PC-9 (cell line): ENCODE measurements at regions not wholly inside any gene's neighbourhood (a gene's known extent, or its start where the extent isn't known, plus 50 kb on each side); places are given as distances from the start of the nearest gene placed in this dataset.
A peak's percentile ranks its signal among the peaks of the same experiment; 100 is the strongest.

ENCODE experiments used
- BruUV-seq: library from RNA; stranded (reverse); fragments of 400-500 nt; replicated peaks from 2 replicates; lab custom pipeline; 2021; lab: Mats Ljungman, UMichigan
- CTCF ChIA-PET: fragments of 300-600 bp; sonication (Branson Sonifier 250); formaldehyde crosslinking; loops from one replicate; lab custom pipeline; 2022; ENCODE audit warnings: antibody characterized with exemption; lab: Charles Lee
- POLR2A ChIA-PET: fragments of 300-600 bp; sonication (Branson Sonifier 250); formaldehyde crosslinking; loops from one replicate; lab custom pipeline; 2022; ENCODE audit warnings: antibody characterized with exemption; ENCODE audit not compliant: unreplicated experiment; lab: Charles Lee
- DNase-seq, 2 experiments: peaks; one replicate each; pipeline versions ENCODE4 v3.0.0 to v3.0.0-alpha.2; 2015 to 2022; ENCODE audit warnings: mixed read lengths in 1 of 2
- H2AFZ ChIP-seq: fragments of 200-600 bp; sonication (generic); 2 replicates; pipeline ENCODE4 v1.8.1; 2017; ENCODE audit warnings: antibody characterized with exemption
- H3F3A ChIP-seq: fragments of 200-600 bp; sonication (generic); 2 replicates; pipeline ENCODE4 v1.8.1; 2017; ENCODE audit warnings: antibody characterized with exemption, mild to moderate bottlenecking, low read depth; ENCODE audit not compliant: insufficient read depth
- H3K27ac ChIP-seq: fragments of 200-600 bp; sonication (generic); 2 replicates; pipeline ENCODE4 v1.6.1; 2016; ENCODE audit warnings: mixed run types
- H3K27me3 ChIP-seq: fragments of 200-600 bp; sonication (generic); 2 replicates; pipeline ENCODE4 v1.6.1; 2016; ENCODE audit warnings: low read depth, mixed run types; ENCODE audit not compliant: insufficient read depth
- H3K36me3 ChIP-seq: fragments of 200-600 bp; sonication (generic); 2 replicates; pipeline ENCODE4 v1.6.1; 2016; ENCODE audit warnings: low read depth, mixed run types
- H3K4me1 ChIP-seq: fragments of 200-600 bp; sonication (generic); replicated peaks from 2 replicates; pipeline ENCODE4 v1.6.1; 2016; ENCODE audit warnings: mixed run types; ENCODE audit not compliant: insufficient read depth
- H3K4me2 ChIP-seq: fragments of 200-600 bp; sonication (generic); 2 replicates; pipeline ENCODE4 v1.6.1; 2017; ENCODE audit warnings: mixed run types
- H3K4me3 ChIP-seq: fragments of 200-600 bp; sonication (generic); 2 replicates; pipeline ENCODE4 v1.6.1; 2016; ENCODE audit warnings: mixed run types
- H3K79me2 ChIP-seq: fragments of 200-600 bp; sonication (generic); 2 replicates; pipeline ENCODE4 v1.6.1; 2017; ENCODE audit warnings: low read depth, mixed run types
- H3K9me2 ChIP-seq: fragments of 200-600 bp; sonication (generic); 2 replicates; pipeline ENCODE4 v1.8.1; 2017; ENCODE audit warnings: mild to moderate bottlenecking; ENCODE audit not compliant: insufficient read depth
- H3K9me3 ChIP-seq: fragments of 200-600 bp; sonication (generic); 2 replicates; pipeline ENCODE4 v1.8.1; 2016; ENCODE audit warnings: low read depth; ENCODE audit not compliant: insufficient read depth
- H4K20me1 ChIP-seq: fragments of 200-600 bp; sonication (generic); 2 replicates; pipeline ENCODE4 v1.8.1; 2017; ENCODE audit not compliant: insufficient read depth
- EZH2 ChIP-seq: fragments of 200-600 bp; sonication (generic); IDR thresholded peaks from 2 replicates; pipeline ENCODE4 v1.8.0; 2017; ENCODE audit warnings: antibody characterized with exemption, low read depth
- intact Hi-C: fragments of 100-400 bp; cut with micrococcal nuclease; formaldehyde crosslinking; loops from one replicate; pipeline ENCODE4 v1.10.0; 2022; ENCODE audit not compliant: unreplicated experiment
- TF ChIP-seq, protein P1 (sequence below): fragments of 200-600 bp; sonication (generic); conservative IDR thresholded peaks from 2 replicates; pipeline ENCODE4 v1.6.1; 2017; ENCODE audit warnings: mixed run types, antibody characterized with exemption, mild to moderate bottlenecking, moderate library complexity

GRCh38 chr5:123951582-123951977, 439.6 kb downstream of the CSNK1G3 start:
- no peak overlapping the region for H3K27ac ChIP-seq
- no peaks in the 10 kb centered on the region for H3F3A ChIP-seq
- DNase-seq: peak in 1 of 2 experiments; percentile 83
- no peaks in the 10 kb centered on the region for H3K79me2 ChIP-seq
- ChIA-PET CTCF (no interaction called here), POLR2A (no interaction called here)
- no peaks in the 10 kb centered on the region for H3K36me3 ChIP-seq
- TF ChIP-seq EZH2: no peak
- TF ChIP-seq, protein P1, sequence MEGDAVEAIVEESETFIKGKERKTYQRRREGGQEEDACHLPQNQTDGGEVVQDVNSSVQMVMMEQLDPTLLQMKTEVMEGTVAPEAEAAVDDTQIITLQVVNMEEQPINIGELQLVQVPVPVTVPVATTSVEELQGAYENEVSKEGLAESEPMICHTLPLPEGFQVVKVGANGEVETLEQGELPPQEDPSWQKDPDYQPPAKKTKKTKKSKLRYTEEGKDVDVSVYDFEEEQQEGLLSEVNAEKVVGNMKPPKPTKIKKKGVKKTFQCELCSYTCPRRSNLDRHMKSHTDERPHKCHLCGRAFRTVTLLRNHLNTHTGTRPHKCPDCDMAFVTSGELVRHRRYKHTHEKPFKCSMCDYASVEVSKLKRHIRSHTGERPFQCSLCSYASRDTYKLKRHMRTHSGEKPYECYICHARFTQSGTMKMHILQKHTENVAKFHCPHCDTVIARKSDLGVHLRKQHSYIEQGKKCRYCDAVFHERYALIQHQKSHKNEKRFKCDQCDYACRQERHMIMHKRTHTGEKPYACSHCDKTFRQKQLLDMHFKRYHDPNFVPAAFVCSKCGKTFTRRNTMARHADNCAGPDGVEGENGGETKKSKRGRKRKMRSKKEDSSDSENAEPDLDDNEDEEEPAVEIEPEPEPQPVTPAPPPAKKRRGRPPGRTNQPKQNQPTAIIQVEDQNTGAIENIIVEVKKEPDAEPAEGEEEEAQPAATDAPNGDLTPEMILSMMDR: no peak
- no peaks in the 10 kb centered on the region for H4K20me1 ChIP-seq
- H2AFZ ChIP-seq: no peak overlapping the region
- no TSS peak for BruUV-seq
- H3K4me3 ChIP-seq: no peak overlapping the region
- H3K9me3 ChIP-seq: 0 out of 2 replicates have a peak, but pooled peaks cover 3% of the 10 kb centered on the region
- no peaks in the 10 kb centered on the region for H3K9me2 ChIP-seq
- peaks cover 11% of the 10 kb centered on the region; the same call in 1 of the 2 replicates for H3K4me1 ChIP-seq
- intact Hi-C loops: no loop called here
- H3K27me3 ChIP-seq: no peaks in the 10 kb centered on the region
- no peak overlapping the region for H3K4me2 ChIP-seq

DNA sequence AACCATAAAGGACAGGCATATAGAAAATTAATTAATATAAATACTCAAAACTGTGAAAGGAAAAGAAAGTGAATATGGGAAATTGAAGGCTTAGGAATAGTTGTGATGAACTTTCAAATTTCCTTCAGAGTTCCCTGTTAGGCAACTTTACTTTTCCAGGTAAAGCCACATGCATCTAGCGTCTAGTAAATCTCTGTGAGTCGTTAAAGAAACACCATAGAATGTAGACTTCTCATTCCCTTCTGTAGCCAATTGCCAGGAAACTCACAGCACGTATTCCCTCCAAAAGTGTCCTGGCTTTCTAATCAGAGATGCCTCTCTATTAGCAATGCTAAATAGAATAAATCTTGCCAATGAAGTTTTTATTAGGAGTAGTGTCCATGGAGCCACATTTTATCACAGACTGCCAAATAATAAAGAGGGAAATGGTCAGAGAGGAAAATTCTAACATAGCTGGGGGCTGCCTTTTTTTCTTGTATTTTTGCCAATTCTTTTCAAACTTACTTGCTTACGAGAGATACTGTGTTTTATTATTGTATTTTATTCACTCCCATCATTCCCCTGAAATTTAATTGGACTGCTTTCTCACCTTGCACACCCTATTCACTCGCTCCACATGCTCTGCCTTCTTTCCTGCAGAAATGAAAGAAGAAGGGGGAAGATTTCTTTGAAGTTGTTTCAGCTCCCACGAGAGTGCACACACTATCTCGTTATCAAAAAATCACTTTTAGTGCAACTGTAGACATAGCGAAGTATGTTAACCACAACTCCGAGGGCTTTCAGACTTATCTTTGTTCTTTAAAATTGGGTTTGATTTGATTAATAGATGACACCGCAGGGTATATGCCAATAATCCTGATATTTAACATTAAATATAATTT, 439.0 kb downstream of the CSNK1G3 start:
- Histone ChIP-seq H3F3A (no peaks in the 10 kb centered on the region), H3K4me2 (no peak overlapping the region), H2AFZ (no peak overlapping the region), H3K9me3 (0 out of 2 replicates have a peak, but pooled peaks cover 3% of the 10 kb centered on the region), H3K9me2 (no peaks in the 10 kb centered on the region), H3K4me3 (no peak overlapping the region), H4K20me1 (no peaks in the 10 kb centered on the region), H3K4me1 (peaks cover 11% of the 10 kb centered on the region; the same call in 1 of the 2 replicates), H3K27ac (no peak overlapping the region), H3K27me3 (no peaks in the 10 kb centered on the region), H3K79me2 (no peaks in the 10 kb centered on the region), H3K36me3 (no peaks in the 10 kb centered on the region)
- intact Hi-C loops: no loop called here
- no peak for DNase-seq
- no TSS peak for BruUV-seq
- ChIA-PET CTCF (no interaction called here), POLR2A (no interaction called here)
- TF ChIP-seq EZH2: no peak
- TF ChIP-seq, protein P1: no peak

GRCh38 chr5:123949807-123950340, 437.9 kb downstream of the CSNK1G3 start:
- Histone ChIP-seq H3K27me3 (no peaks in the 10 kb centered on the region), H3K4me3 (no peak overlapping the region), H3F3A (no peaks in the 10 kb centered on the region), H3K4me1 (peaks cover 11% of the 10 kb centered on the region; the same call in 1 of the 2 replicates), H4K20me1 (no peaks in the 10 kb centered on the region), H3K4me2 (no peak overlapping the region), H3K79me2 (no peaks in the 10 kb centered on the region), H3K9me3 (0 out of 2 replicates have a peak, but pooled peaks cover 3% of the 10 kb centered on the region), H2AFZ (no peak overlapping the region), H3K27ac (no peak overlapping the region), H3K9me2 (no peaks in the 10 kb centered on the region), H3K36me3 (no peaks in the 10 kb centered on the region)
- TF ChIP-seq, protein P1: no peak
- no peak for TF ChIP-seq EZH2
- intact Hi-C loops: no loop called here
- no peak for DNase-seq
- BruUV-seq: no TSS peak
- ChIA-PET POLR2A (no interaction called here), CTCF (no interaction called here)
